Breast epithelium (tissue), 3 donors: ENCODE measurements at regions not wholly inside any gene's neighbourhood (a gene's known extent, or its start where the extent isn't known, plus 50 kb on each side); places are given as distances from the start of the nearest gene placed in this dataset.

Experiments
- POLR2A ChIP-seq: fragments of 450-650 bp; IDR thresholded peaks from one replicate; pipeline ENCODE4 v1.6.1; 2016; ENCODE audit warnings: antibody characterized with exemption, mild to moderate bottlenecking, moderate library complexity
- POLR2AphosphoS5 ChIP-seq, 3 donors: sonication (generic); formaldehyde crosslinking; IDR thresholded peaks; one replicate each; pipeline ENCODE4 v1.6.1; 2017; ENCODE audit warnings: antibody characterized with exemption in 3 of 3
- TF ChIP-seq, protein P1 (sequence below), 3 donors: fragments of 450-650 bp; IDR thresholded peaks; one replicate each; pipeline ENCODE4 v1.5.1; 2016 to 2017; ENCODE audit warnings: antibody characterized with exemption in 3 of 3, mild to moderate bottlenecking in 3 of 3, moderate library complexity in 3 of 3

DNA sequence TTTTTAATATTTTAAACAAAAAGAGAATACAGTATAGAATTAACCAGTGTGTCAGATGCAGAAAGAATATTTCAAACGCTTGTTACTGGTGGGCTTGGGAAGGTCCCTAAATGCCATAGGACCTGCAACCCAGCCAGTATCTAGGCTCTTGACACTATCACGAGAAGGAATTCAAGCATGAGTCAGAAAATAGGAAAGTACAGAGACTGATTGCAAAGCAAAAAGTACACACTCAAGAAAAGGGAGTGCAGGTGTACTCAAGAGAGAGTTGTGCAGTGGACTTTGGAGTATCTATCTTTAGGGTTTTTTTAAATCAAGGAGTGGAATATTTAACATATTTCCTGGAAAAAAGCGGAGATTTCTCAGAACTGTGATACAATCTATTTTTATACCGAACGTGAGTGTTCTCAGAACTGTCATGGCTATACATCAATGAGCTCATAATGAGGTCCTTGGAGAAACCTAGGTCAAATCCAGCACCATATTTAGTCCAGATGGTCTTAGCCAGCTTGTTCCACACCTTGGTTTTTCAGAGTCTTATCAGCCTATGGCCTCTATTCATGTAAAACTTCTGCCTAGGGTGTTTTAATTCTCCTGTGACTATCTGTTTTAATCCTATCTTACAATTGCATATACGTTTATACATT, 291.8 kb upstream of the FAT4 start:
- TF ChIP-seq, protein P1, sequence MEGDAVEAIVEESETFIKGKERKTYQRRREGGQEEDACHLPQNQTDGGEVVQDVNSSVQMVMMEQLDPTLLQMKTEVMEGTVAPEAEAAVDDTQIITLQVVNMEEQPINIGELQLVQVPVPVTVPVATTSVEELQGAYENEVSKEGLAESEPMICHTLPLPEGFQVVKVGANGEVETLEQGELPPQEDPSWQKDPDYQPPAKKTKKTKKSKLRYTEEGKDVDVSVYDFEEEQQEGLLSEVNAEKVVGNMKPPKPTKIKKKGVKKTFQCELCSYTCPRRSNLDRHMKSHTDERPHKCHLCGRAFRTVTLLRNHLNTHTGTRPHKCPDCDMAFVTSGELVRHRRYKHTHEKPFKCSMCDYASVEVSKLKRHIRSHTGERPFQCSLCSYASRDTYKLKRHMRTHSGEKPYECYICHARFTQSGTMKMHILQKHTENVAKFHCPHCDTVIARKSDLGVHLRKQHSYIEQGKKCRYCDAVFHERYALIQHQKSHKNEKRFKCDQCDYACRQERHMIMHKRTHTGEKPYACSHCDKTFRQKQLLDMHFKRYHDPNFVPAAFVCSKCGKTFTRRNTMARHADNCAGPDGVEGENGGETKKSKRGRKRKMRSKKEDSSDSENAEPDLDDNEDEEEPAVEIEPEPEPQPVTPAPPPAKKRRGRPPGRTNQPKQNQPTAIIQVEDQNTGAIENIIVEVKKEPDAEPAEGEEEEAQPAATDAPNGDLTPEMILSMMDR (IDR thresholded peaks at IDR 0.05) = no peak
- TF ChIP-seq POLR2AphosphoS5 (IDR thresholded peaks at IDR 0.05) = no peak
- TF ChIP-seq POLR2A = no peak
